ENCODE measurements at regions not wholly inside any gene's neighbourhood (a gene's known extent, or its start where the extent isn't known, plus 50 kb on each side); places are given as distances from the start of the nearest gene placed in this dataset.
"Not testable (repeated sequence)": the region's sequence is repeated elsewhere in the genome, so short reads cannot be mapped to it uniquely, and the experiment has no call there.

- DNase-seq = no peak
Observed at GRCh38 chr3:40649346-40649745, 124.6 kb downstream of the ZNF621 start.

- DNase-seq = no peak
Observed at GRCh38 chr3:40652072-40652471, 127.3 kb downstream of the ZNF621 start.

DNA sequence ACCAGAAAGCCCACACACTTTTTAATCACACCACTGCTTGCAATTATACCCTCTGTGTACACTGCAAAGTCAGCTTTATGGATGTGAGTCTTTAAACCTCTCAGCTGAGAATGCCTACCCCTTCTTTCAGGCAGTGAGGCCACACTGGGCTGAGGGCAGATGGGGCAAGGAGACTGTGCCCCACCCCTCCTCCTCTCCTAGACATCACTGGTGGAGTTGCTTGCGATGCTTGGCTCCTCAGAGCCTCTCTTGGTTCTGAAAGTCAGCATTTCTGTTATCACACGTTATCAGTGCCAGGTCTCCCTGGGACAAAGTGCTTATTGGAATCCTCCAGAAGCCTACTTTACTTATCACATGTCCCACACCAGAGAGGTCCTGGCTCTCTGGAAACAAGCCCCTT lies 128.2 kb downstream of the ZNF621 start:
- no peak for DNase-seq

- no peak for DNase-seq
Observed at GRCh38 chr3:40653878-40654277, 129.1 kb downstream of the ZNF621 start.

DNA sequence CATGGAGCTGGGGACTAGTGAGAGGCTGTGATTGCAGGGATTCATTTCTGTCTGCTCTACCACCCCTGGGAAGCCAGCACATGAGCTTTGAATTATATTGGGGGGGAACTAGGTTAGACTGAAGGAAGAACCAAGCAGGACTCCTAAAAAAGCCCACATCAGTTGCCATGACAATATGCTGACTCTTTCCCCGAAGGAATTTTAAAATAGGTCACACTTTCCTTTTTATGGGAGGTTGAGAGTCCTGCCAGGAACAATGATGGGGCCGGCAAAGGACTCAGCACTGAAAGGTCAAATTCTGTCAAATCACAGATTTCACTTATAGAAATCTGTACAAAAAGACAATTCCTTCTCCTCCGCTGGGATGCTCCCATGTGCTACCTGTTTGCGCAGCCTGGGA lies 130.8 kb downstream of the ZNF621 start:
- no peak for DNase-seq

- DNase-seq = no peak
Observed at GRCh38 chr3:40657623-40658022, 132.9 kb downstream of the ZNF621 start.

DNA sequence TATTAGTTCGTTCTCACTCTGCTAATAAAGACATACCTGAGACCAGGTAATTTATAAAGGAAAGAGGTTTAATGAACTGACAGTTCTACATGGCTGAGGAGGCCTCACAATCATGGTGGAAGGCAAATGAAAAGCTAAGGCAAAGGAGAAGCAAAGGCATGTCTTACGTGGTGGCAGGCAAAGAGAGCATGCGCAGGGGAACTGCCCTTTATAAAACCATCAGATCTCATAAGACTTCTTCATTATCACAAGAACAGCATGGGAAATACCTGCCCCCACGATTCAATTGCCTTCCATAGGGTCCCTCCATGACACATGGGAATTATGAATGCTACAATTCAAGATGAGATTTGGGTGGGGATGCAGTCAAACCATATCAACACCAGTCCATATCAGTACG lies 133.5 kb downstream of the ZNF621 start:
- no peak for DNase-seq

DNA sequence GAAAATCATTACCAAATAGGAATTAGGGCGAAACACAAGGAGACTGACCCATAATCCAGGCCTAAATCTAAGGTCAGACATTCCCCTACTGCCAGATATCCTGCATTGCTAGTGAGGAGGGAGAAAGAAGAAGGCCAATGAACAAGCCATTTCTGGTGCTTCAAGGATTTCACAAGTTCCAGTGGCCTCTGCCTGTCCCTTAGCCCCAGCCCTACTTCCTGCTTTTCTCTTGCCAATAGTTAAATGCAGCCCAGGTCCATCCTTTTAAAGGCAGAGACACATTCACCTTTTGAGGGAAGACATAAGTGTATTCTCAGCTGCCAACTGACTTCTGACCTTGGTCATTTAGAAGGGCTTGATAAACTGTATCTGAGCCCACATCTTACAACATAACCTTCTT lies 135.8 kb downstream of the ZNF621 start:
- no peak for DNase-seq

GRCh38 chr3:40661284-40661683 lies 136.5 kb downstream of the ZNF621 start:
- no peak for DNase-seq

GRCh38 chr3:40663280-40663679 lies 138.5 kb downstream of the ZNF621 start:
- DNase-seq = no peak

DNA sequence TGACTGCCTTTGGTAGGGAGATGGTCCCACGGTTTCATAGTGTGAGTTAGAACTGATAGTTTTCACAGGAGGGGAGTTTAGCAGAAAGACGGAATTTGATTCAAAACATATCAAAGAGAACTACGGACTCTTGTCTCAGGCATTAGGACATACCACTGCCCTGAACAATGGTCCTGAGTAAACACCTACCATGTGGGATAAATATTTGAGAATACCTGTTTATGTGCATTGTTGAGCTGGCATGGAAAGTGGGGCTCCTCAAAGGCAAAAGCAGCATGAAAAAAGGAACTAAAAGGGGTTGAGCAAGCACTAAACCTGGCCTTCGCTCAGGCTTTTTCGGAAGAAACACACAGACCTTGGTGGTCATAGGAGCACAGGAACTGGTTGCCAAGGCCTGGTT lies 144.4 kb downstream of the ZNF621 start:
- DNase-seq = no peak

DNA sequence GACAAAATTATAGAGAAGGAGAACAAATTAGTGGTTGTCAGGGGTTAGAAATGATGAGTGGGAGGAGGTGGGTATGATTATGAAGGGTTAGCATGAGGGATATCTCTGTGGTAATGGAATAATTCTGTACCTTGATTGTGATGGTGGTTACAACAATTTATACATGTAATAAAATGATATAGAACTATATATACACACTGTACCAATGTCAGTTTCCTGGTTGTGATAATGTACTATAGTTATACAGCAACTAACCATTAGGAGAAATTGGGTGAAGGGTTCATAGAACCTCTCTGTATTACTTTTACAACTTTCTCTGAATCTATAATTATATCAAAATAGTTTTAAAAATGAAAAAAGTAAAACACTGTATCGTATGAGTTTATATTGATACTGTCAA lies 148.1 kb downstream of the ZNF621 start:
- no peak for DNase-seq

- DNase-seq = peak; percentile 30
Observed at GRCh38 chr3:40677321-40677720, 152.6 kb downstream of the ZNF621 start.

DNA sequence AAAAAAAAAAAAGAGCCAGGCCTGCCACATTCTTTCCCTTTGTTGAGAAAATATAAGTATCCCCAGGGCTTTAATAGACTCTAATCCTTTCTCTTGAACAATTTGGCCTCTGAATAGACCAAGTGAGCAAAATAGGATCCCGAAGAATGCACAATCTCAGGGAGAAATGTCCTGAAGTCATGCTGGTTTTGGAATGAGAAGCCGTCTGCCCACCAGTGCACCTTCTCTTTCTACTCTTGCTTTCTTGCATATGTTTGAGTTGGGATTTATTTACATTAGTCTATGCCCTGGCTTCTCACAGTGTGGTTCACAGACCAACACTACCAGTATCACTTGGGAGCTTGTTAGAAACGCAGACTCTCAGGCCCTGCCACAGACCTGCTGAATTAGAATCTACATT lies 153.0 kb downstream of the ZNF621 start:
- no peak for DNase-seq

DNA sequence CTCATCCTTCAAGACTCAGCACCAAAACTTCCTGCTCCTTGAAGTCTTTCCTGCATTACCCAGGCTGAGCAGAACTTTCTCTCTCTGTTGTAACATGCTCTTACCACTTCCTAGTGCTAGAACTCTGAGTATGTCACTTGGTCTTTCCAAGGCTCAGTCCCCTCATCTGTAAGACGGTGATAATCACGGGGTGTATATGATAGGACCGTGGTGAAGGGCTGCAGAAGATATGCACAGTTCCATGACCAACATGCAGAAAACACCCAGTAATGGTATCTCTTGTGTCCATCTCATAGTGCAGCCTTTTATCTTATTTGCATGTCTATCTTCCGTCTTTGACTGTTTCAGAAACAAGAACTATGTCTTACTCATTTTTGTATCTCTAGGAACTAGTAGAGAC lies 154.5 kb downstream of the ZNF621 start:
- DNase-seq = no peak

GRCh38 chr3:40680685-40681657 lies 156.2 kb downstream of the ZNF621 start:
- no peak for DNase-seq

- no peak for DNase-seq
Observed at GRCh38 chr3:40681658-40682055, 156.9 kb downstream of the ZNF621 start.

DNA sequence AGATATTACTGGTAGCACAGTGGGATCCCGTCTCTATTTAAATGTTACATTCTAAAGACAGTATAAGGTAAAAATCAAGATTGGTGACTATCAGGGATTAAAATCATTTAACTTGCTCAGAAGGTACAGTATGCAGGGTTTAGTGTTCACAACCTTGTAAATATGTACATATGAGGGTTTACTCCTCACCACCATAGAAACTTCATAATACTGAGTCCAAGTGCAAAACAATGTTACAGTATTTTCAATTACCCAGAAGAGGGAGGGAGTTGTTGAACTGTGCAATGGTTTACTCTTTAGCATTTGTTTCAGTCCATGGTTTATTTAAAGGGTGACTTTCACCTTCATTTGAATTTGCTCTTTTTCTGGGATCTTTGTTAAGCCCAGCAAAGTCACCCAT lies 165.1 kb downstream of the ZNF621 start:
- DNase-seq = no peak

- DNase-seq = peak; percentile 66
Observed at GRCh38 chr3:40690749-40691451, 166.1 kb downstream of the ZNF621 start.

DNA sequence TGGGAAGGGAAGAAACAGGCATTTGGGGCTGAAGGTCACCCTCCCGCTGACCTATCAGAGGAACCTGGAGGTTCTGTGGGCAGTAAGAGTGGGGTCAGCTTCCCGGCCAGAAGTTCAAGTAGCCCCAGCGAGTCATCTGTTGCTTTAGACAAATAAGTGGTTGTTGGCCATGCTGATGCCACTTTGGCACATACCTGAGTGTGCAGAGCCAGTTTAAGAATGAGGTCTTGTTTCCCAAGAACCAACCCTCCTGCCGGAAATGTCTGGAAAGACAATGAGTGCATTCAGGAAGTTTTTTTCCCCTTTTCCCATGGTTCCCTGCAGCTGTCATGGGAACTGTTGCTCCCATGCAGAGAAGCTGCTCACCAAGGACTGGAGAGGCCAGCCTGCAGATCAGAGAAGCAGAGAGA lies 166.7 kb downstream of the ZNF621 start:
- DNase-seq = no peak

- DNase-seq = no peak
Observed at GRCh38 chr3:40695848-40696247, 171.1 kb downstream of the ZNF621 start.

DNA sequence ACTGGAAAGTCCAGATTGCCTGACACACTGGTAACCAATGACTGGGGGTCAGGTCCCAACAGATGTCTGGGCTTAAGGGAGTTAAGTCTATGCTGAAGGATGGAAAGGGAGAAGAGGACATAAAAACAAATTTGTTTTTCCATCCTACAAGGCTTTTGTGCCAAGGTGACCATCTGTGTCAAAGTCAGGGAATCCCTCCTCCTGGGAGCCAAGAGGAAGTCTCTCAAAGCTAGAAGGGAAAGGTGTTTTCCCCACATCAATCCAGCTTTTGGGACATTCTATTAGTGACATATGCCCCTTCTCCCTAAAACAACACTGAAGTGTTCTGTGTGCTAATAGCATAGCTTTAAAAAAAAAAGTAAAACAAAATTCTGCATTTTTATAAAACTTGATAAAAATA lies 173.9 kb downstream of the ZNF621 start:
- not testable (repeated sequence) for DNase-seq

- DNase-seq = no peak
Observed at GRCh38 chr3:40701016-40701588, 176.3 kb downstream of the ZNF621 start.

DNA sequence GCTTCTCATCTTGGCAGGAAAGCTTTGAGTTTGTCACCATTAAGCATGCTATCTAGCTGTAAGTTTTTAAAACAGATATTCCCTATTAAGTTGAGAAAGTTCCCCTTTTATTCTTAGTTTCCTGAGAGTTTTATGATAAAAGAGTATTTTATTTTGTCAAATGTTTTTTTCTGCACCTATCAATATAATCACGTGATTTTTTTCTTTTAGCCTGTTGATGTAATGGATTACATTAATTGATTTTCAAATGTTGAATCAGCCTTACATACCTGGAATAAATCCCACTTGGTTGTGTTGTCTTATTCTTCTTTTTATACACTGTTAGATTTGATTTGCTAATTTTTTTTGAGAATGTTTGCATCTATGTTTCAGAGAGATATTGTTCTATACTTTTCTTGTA lies 179.5 kb downstream of the ZNF621 start:
- no peak for DNase-seq

All from eye (tissue), 1 donor.